Astrocyte (in vitro differentiated cells and primary cell): ENCODE measurements at regions not wholly inside any gene's neighbourhood (a gene's known extent, or its start where the extent isn't known, plus 50 kb on each side); places are given as distances from the start of the nearest gene placed in this dataset.
A peak's percentile ranks its signal among the peaks of the same experiment; 100 is the strongest.

Experiments used
- DNase-seq: peaks from one replicate; pipeline ENCODE4 v3.0.0-alpha.2; 2010; ENCODE audit warnings: low read depth
- FAIRE-seq: peaks from 2 replicates; lab custom pipeline; 2011; peaks lifted over from hg19 to GRCh38; lab: Jason Lieb, UNC
- H2AFZ ChIP-seq: 2 replicates; pipeline ENCODE4 v1.6.0; 2012; ENCODE audit warnings: low read depth, low read length, inconsistent platforms
- H3K27ac ChIP-seq: 2 replicates; pipeline ENCODE4 v1.5.1; 2011; ENCODE audit warnings: low read depth, low read length, inconsistent platforms
- H3K27me3 ChIP-seq: 2 replicates; pipeline ENCODE4 v1.6.0; 2011; ENCODE audit warnings: low read length, inconsistent platforms; ENCODE audit not compliant: insufficient read depth
- H3K36me3 ChIP-seq: 2 replicates; pipeline ENCODE4 v1.5.1; 2011; ENCODE audit warnings: low read length, inconsistent platforms; ENCODE audit not compliant: insufficient read depth
- H3K4me1 ChIP-seq: 2 replicates; pipeline ENCODE4 v1.5.1; 2011; ENCODE audit warnings: low read length, inconsistent platforms; ENCODE audit not compliant: insufficient read depth
- H3K4me2 ChIP-seq: 2 replicates; pipeline ENCODE4 v1.6.0; 2012; ENCODE audit warnings: low read length, inconsistent platforms
- H3K4me3 ChIP-seq: 2 replicates; pipeline ENCODE4 v1.5.1; 2011; ENCODE audit warnings: low read depth, mild to moderate bottlenecking, low read length, inconsistent platforms; ENCODE audit not compliant: insufficient read depth
- H3K79me2 ChIP-seq: 2 replicates; pipeline ENCODE4 v1.6.0; 2012; ENCODE audit warnings: mild to moderate bottlenecking, low read length, inconsistent platforms; ENCODE audit not compliant: insufficient read depth
- H3K9ac ChIP-seq: 2 replicates; pipeline ENCODE4 v1.6.0; 2012; ENCODE audit warnings: mild to moderate bottlenecking, low read length, inconsistent platforms
- H3K9me3 ChIP-seq: 2 replicates; pipeline ENCODE4 v1.5.1; 2012; ENCODE audit warnings: low read depth, mild to moderate bottlenecking, low read length, inconsistent platforms; ENCODE audit not compliant: insufficient read depth
- H4K20me1 ChIP-seq: 2 replicates; pipeline ENCODE4 v1.6.0; 2012; ENCODE audit warnings: low read length, inconsistent platforms; ENCODE audit not compliant: insufficient read depth
- H3K27ac Mint-ChIP-seq: one replicate; pipeline ENCODE4 v1.8.0; 2021; ENCODE audit warnings: mild to moderate bottlenecking, mixed read lengths; ENCODE audit not compliant: unreplicated experiment
- H3K27me3 Mint-ChIP-seq: one replicate; pipeline ENCODE4 v1.8.0; 2021; ENCODE audit warnings: low read depth, mixed read lengths; ENCODE audit not compliant: unreplicated experiment
- H3K36me3 Mint-ChIP-seq: one replicate; pipeline ENCODE4 v1.8.0; 2021; ENCODE audit warnings: low read depth, mixed read lengths; ENCODE audit not compliant: unreplicated experiment
- H3K4me1 Mint-ChIP-seq: one replicate; pipeline ENCODE4 v1.8.0; 2021; ENCODE audit warnings: low read depth, mixed read lengths; ENCODE audit not compliant: unreplicated experiment
- H3K4me3 Mint-ChIP-seq: one replicate; pipeline ENCODE4 v1.8.0; 2021; ENCODE audit warnings: mild to moderate bottlenecking, moderate library complexity, mixed read lengths; ENCODE audit not compliant: unreplicated experiment
- H3K9me3 Mint-ChIP-seq: one replicate; pipeline ENCODE4 v1.8.0; 2021; ENCODE audit warnings: mild to moderate bottlenecking, mixed read lengths; ENCODE audit not compliant: unreplicated experiment
- CTCF ChIP-seq: IDR thresholded peaks from 2 replicates; pipeline ENCODE4 v1.5.1; 2011; ENCODE audit warnings: low read depth, mild to moderate bottlenecking, inconsistent platforms, low read length, moderate library complexity; ENCODE audit not compliant: insufficient read depth
- EZH2 ChIP-seq: IDR thresholded peaks from 2 replicates; pipeline ENCODE4 v1.6.1; 2012; ENCODE audit warnings: mild to moderate bottlenecking, low read length, inconsistent platforms; ENCODE audit not compliant: insufficient read depth

- Histone ChIP-seq H3K4me2 (peak overlapping the region; percentile 54), H3K4me3 (no peak overlapping the region), H3K27me3 (peaks cover 2% of the 10 kb centered on the region), H2AFZ (peak overlapping the region; percentile 11), H4K20me1 (no peaks in the 10 kb centered on the region), H3K36me3 (no peaks in the 10 kb centered on the region), H3K27ac (no peak overlapping the region), H3K4me1 (no peaks in the 10 kb centered on the region), H3K79me2 (no peaks in the 10 kb centered on the region), H3K9ac (no peak overlapping the region), H3K9me3 (no peaks in the 10 kb centered on the region)
- no peak for TF ChIP-seq CTCF
- TF ChIP-seq EZH2 = no peak
- no peak for FAIRE-seq
- no peak for DNase-seq
- Mint-ChIP-seq H3K4me1 (peaks cover 5% of the 10 kb centered on the region), H3K27me3 (no peaks in the 10 kb centered on the region), H3K36me3 (no peaks in the 10 kb centered on the region), H3K9me3 (no peaks in the 10 kb centered on the region), H3K27ac (no peak overlapping the region), H3K4me3 (no peak overlapping the region)
These were observed 113.9 kb upstream of the IRS2 start for GRCh38 chr13:109900320-109900719.

- Histone ChIP-seq H3K9me3 (no peaks in the 10 kb centered on the region), H3K36me3 (no peaks in the 10 kb centered on the region), H4K20me1 (no peaks in the 10 kb centered on the region), H3K79me2 (no peaks in the 10 kb centered on the region), H3K4me1 (no peaks in the 10 kb centered on the region), H3K4me2 (peak overlapping the region; percentile 54), H3K4me3 (no peak overlapping the region), H3K27ac (no peak overlapping the region), H2AFZ (no peak overlapping the region), H3K9ac (no peak overlapping the region), H3K27me3 (peaks cover 2% of the 10 kb centered on the region)
- Mint-ChIP-seq H3K27me3 (no peaks in the 10 kb centered on the region), H3K4me3 (no peak overlapping the region), H3K9me3 (no peaks in the 10 kb centered on the region), H3K27ac (no peak overlapping the region), H3K36me3 (no peaks in the 10 kb centered on the region), H3K4me1 (peaks cover 5% of the 10 kb centered on the region)
- no peak for DNase-seq
- FAIRE-seq = no peak
- TF ChIP-seq EZH2 (no peak), CTCF (no peak)
These were observed 113.4 kb upstream of the IRS2 start for GRCh38 chr13:109899748-109900147.

GRCh38 chr13:109899316-109899715, 112.9 kb upstream of the IRS2 start:
- Mint-ChIP-seq H3K27me3 (no peaks in the 10 kb centered on the region), H3K4me1 (peaks cover 5% of the 10 kb centered on the region), H3K4me3 (no peak overlapping the region), H3K36me3 (no peaks in the 10 kb centered on the region), H3K9me3 (no peaks in the 10 kb centered on the region), H3K27ac (no peak overlapping the region)
- FAIRE-seq (no peak), DNase-seq (no peak)
- peaks cover 2% of the 10 kb centered on the region for H3K27me3 ChIP-seq
- H3K9ac ChIP-seq = no peak overlapping the region
- no peaks in the 10 kb centered on the region for H3K4me1 ChIP-seq
- H4K20me1 ChIP-seq = no peaks in the 10 kb centered on the region
- H3K9me3 ChIP-seq = no peaks in the 10 kb centered on the region
- no peaks in the 10 kb centered on the region for H3K79me2 ChIP-seq
- no peak for TF ChIP-seq CTCF
- TF ChIP-seq EZH2 = no peak
- no peak overlapping the region for H3K4me3 ChIP-seq
- no peak overlapping the region for H2AFZ ChIP-seq
- no peak overlapping the region for H3K27ac ChIP-seq
- no peak overlapping the region for H3K4me2 ChIP-seq
- H3K36me3 ChIP-seq = no peaks in the 10 kb centered on the region
